Naive thymus-derived CD4-positive, alpha-beta T cell (primary cell): ENCODE measurements at regions not wholly inside any gene's neighbourhood (a gene's known extent, or its start where the extent isn't known, plus 50 kb on each side); places are given as distances from the start of the nearest gene placed in this dataset.

Source experiments
- ATAC-seq: fragments of 150-1000 bp; cut with Tn5 transposase; 2 replicates; pipeline ENCODE4 v1.10.0; 2021; ENCODE audit warnings: mild to moderate bottlenecking, moderate library complexity
- CTCF ChIA-PET: fragments of 350-600 bp; sonication (Branson Sonifier 250); formaldehyde crosslinking; loops from one replicate; lab custom pipeline; 2021; ENCODE audit warnings: antibody characterized with exemption; lab: Charles Lee
- POLR2A ChIA-PET: fragments of 350-600 bp; sonication (Branson Sonifier 250); formaldehyde crosslinking; loops from one replicate; lab custom pipeline; 2021; ENCODE audit warnings: antibody characterized with exemption, inconsistent platforms; lab: Charles Lee
- DNase-seq, 9 donors: peaks; one replicate each; pipeline versions ENCODE4 v3.0.0 to v3.0.0-alpha.2; 2020 to 2022; ENCODE audit warnings: mixed read lengths in 1 of 9
- H3K27ac ChIP-seq: one replicate; pipeline ENCODE4 v1.7.0; 2013; ENCODE audit warnings: mild to moderate bottlenecking, low read depth, low read length, moderate library complexity
- H3K27me3 ChIP-seq, 2 donors: one replicate each; pipeline ENCODE4 v1.7.0; 2013; ENCODE audit warnings: low read length in 2 of 2, mild to moderate bottlenecking in 2 of 2, moderate library complexity in 2 of 2; ENCODE audit not compliant: control insufficient read depth in 2 of 2, insufficient read depth in 2 of 2
- H3K36me3 ChIP-seq, 3 experiments: 1 replicate in 2 of 3; 2 replicates in 1 of 3; pipeline ENCODE4 v1.7.0; 2013; ENCODE audit warnings: low read length in 3 of 3, mild to moderate bottlenecking in 3 of 3, moderate library complexity in 1 of 3; ENCODE audit not compliant: insufficient read depth in 3 of 3, control insufficient read depth in 2 of 3
- H3K4me1 ChIP-seq, 2 donors: one replicate each; pipeline ENCODE4 v1.7.0; 2013; ENCODE audit warnings: low read length in 2 of 2, mild to moderate bottlenecking in 2 of 2, moderate library complexity in 1 of 2; ENCODE audit not compliant: control insufficient read depth in 2 of 2, insufficient read depth in 2 of 2
- H3K4me3 ChIP-seq: 2 replicates; pipeline ENCODE4 v1.7.0; 2013; ENCODE audit warnings: mild to moderate bottlenecking, low read length
- H3K9me3 ChIP-seq, 3 experiments: 1 replicate in 2 of 3; 2 replicates in 1 of 3; pipeline ENCODE4 v1.7.0; 2013; ENCODE audit warnings: low read length in 3 of 3; ENCODE audit not compliant: control insufficient read depth in 2 of 3
- H3K27ac Mint-ChIP-seq, 9 donors: one replicate each; pipeline ENCODE4 v1.8.0; 2020 to 2022; ENCODE audit warnings: mixed read lengths in 9 of 9, mild to moderate bottlenecking in 8 of 9, moderate library complexity in 5 of 9, inconsistent platforms in 2 of 9
- H3K27me3 Mint-ChIP-seq, 5 donors: one replicate each; pipeline ENCODE4 v1.8.0; 2021 to 2022; ENCODE audit warnings: mixed read lengths in 5 of 5, mild to moderate bottlenecking in 1 of 5
- H3K36me3 Mint-ChIP-seq, 5 donors: one replicate each; pipeline ENCODE4 v1.8.0; 2020 to 2022; ENCODE audit warnings: mixed read lengths in 5 of 5, mild to moderate bottlenecking in 3 of 5, inconsistent platforms in 1 of 5
- H3K4me1 Mint-ChIP-seq, 7 donors: one replicate each; pipeline ENCODE4 v1.8.0; 2020 to 2022; ENCODE audit warnings: mixed read lengths in 7 of 7, mild to moderate bottlenecking in 3 of 7, inconsistent platforms in 1 of 7
- H3K4me3 Mint-ChIP-seq, 10 donors: one replicate each; pipeline ENCODE4 v1.8.0; 2020 to 2022; ENCODE audit warnings: mild to moderate bottlenecking in 10 of 10, mixed read lengths in 10 of 10, moderate library complexity in 6 of 10, inconsistent platforms in 2 of 10
- H3K9me3 Mint-ChIP-seq, 11 donors: one replicate each; pipeline ENCODE4 v1.8.0; 2020 to 2022; ENCODE audit warnings: mixed read lengths in 11 of 11, mild to moderate bottlenecking in 4 of 11, inconsistent platforms in 1 of 11, moderate library complexity in 1 of 11
- intact Hi-C, 2 donors: fragments of 100-400 bp; cut with micrococcal nuclease; formaldehyde crosslinking; loops; one replicate each; pipeline ENCODE4 v1.15.1; 2023

- intact Hi-C loops, result no loop called here
- Mint-ChIP-seq H3K4me1 (no peaks in the 10 kb centered on the region), H3K4me3 (no peak overlapping the region), H3K36me3 (no peaks in the 10 kb centered on the region), H3K27ac (no peak overlapping the region), H3K27me3 (no peaks in the 10 kb centered on the region), H3K9me3 (peaks cover 0 to 4% (median 0%) of the 10 kb centered on the region in 11 donors)
- ChIA-PET CTCF (no interaction called here), POLR2A (no interaction called here)
- Histone ChIP-seq H3K4me1 (no peaks in the 10 kb centered on the region), H3K27me3 (no peaks in the 10 kb centered on the region), H3K4me3 (no peak overlapping the region), H3K27ac (no peak overlapping the region), H3K36me3 (no peaks in the 10 kb centered on the region), H3K9me3 (no peaks in the 10 kb centered on the region)
- DNase-seq, result no peak
- ATAC-seq, result no peak
These were observed 380.5 kb upstream of the FBXO33 start for GRCh38 chr14:39812532-39813320.

- intact Hi-C loops, result no loop called here
- CTCF ChIA-PET, result no interaction called here
These were observed 375.0 kb upstream of the FBXO33 start for GRCh38 chr14:39807271-39807670.

GRCh38 chr14:39784461-39784860 is 352.2 kb upstream of the FBXO33 start:
- H3K9me3 ChIP-seq, result no peaks in the 10 kb centered on the region
- DNase-seq, result no peak
- H3K4me3 ChIP-seq, result no peak overlapping the region
- no peak overlapping the region for H3K4me3 Mint-ChIP-seq
- CTCF ChIA-PET, result no interaction called here
- H3K9me3 Mint-ChIP-seq, result peaks cover 0 to 10% (median 1%) of the 10 kb centered on the region in 11 donors
- H3K36me3 ChIP-seq, result no peaks in the 10 kb centered on the region
- no peaks in the 10 kb centered on the region for H3K4me1 Mint-ChIP-seq
- H3K27ac ChIP-seq, result no peak overlapping the region
- peaks cover 0 to 4% (median 0%) of the 10 kb centered on the region in 5 donors for H3K36me3 Mint-ChIP-seq
- H3K27me3 Mint-ChIP-seq, result peaks cover 0 to 5% (median 0%) of the 10 kb centered on the region in 5 donors
- POLR2A ChIA-PET, result no interaction called here
- no peaks in the 10 kb centered on the region for H3K27me3 ChIP-seq
- H3K27ac Mint-ChIP-seq, result no peak overlapping the region
- no peak for ATAC-seq
- H3K4me1 ChIP-seq, result no peaks in the 10 kb centered on the region
- intact Hi-C loops, result no loop called here

More at GRCh38 chr14:39807271-39807670, 375.0 kb upstream of the FBXO33 start:
- H3K36me3 Mint-ChIP-seq, result no peaks in the 10 kb centered on the region
- no peak overlapping the region for H3K27ac ChIP-seq
- peaks cover 0 to 3% (median 0%) of the 10 kb centered on the region in 11 donors for H3K9me3 Mint-ChIP-seq
- no peaks in the 10 kb centered on the region for H3K27me3 Mint-ChIP-seq
- no peaks in the 10 kb centered on the region for H3K36me3 ChIP-seq
- POLR2A ChIA-PET, result no interaction called here
- no peak overlapping the region for H3K27ac Mint-ChIP-seq
- H3K27me3 ChIP-seq, result no peaks in the 10 kb centered on the region
- no peaks in the 10 kb centered on the region for H3K4me1 Mint-ChIP-seq
- DNase-seq (no peak), ATAC-seq (no peak)
- H3K4me3 ChIP-seq, result no peak overlapping the region
- H3K9me3 ChIP-seq, result no peaks in the 10 kb centered on the region
- H3K4me1 ChIP-seq, result no peaks in the 10 kb centered on the region
- no peak overlapping the region for H3K4me3 Mint-ChIP-seq

GRCh38 chr14:39781466-39781865 is 349.2 kb upstream of the FBXO33 start:
- H3K27ac ChIP-seq, result no peak overlapping the region
- H3K4me1 ChIP-seq, result no peaks in the 10 kb centered on the region
- peaks cover 0 to 5% (median 0%) of the 10 kb centered on the region in 5 donors for H3K27me3 Mint-ChIP-seq
- no peak overlapping the region for H3K4me3 Mint-ChIP-seq
- H3K27me3 ChIP-seq, result no peaks in the 10 kb centered on the region
- ChIA-PET POLR2A (no interaction called here), CTCF (no interaction called here)
- ATAC-seq (no peak), DNase-seq (no peak)
- peaks cover 0 to 4% (median 0%) of the 10 kb centered on the region in 5 donors for H3K36me3 Mint-ChIP-seq
- peaks cover 2 to 19% (median 13%) of the 10 kb centered on the region in 11 donors for H3K9me3 Mint-ChIP-seq
- no peak overlapping the region for H3K4me3 ChIP-seq
- no peaks in the 10 kb centered on the region for H3K36me3 ChIP-seq
- intact Hi-C loops, result no loop called here
- H3K9me3 ChIP-seq, result no peaks in the 10 kb centered on the region
- no peaks in the 10 kb centered on the region for H3K4me1 Mint-ChIP-seq
- no peak overlapping the region for H3K27ac Mint-ChIP-seq

GRCh38 chr14:39773387-39774126 is 341.3 kb upstream of the FBXO33 start:
- Histone ChIP-seq H3K4me1 (no peaks in the 10 kb centered on the region), H3K36me3 (no peaks in the 10 kb centered on the region), H3K27ac (no peak overlapping the region), H3K9me3 (no peaks in the 10 kb centered on the region), H3K4me3 (no peak overlapping the region), H3K27me3 (no peaks in the 10 kb centered on the region)
- Mint-ChIP-seq H3K27ac (no peak overlapping the region), H3K9me3 (peaks cover 0 to 13% (median 9%) of the 10 kb centered on the region in 11 donors), H3K4me3 (no peak overlapping the region), H3K4me1 (peaks cover 0 to 2% (median 0%) of the 10 kb centered on the region in 7 donors), H3K27me3 (no peaks in the 10 kb centered on the region), H3K36me3 (peaks cover 0 to 4% (median 0%) of the 10 kb centered on the region in 5 donors)
- ChIA-PET CTCF (no interaction called here), POLR2A (no interaction called here)
- no peak for ATAC-seq
- no peak for DNase-seq
- intact Hi-C loops, result no loop called here

GRCh38 chr14:39772627-39773026 is 340.4 kb upstream of the FBXO33 start:
- DNase-seq (no peak), ATAC-seq (no peak)
- no peak overlapping the region for H3K4me3 ChIP-seq
- no peaks in the 10 kb centered on the region for H3K27me3 ChIP-seq
- POLR2A ChIA-PET, result no interaction called here
- Mint-ChIP-seq H3K4me3 (no peak overlapping the region), H3K27ac (no peak overlapping the region), H3K27me3 (no peaks in the 10 kb centered on the region), H3K9me3 (peaks cover 0 to 11% (median 0%) of the 10 kb centered on the region in 11 donors), H3K4me1 (peaks cover 0 to 2% (median 0%) of the 10 kb centered on the region in 7 donors), H3K36me3 (no peaks in the 10 kb centered on the region)
- no peaks in the 10 kb centered on the region for H3K9me3 ChIP-seq
- no peaks in the 10 kb centered on the region for H3K4me1 ChIP-seq
- no peak overlapping the region for H3K27ac ChIP-seq
- intact Hi-C loops, result no loop called here
- H3K36me3 ChIP-seq, result no peaks in the 10 kb centered on the region
- CTCF ChIA-PET, result no interaction called here
